ENCODE measurements at regions not wholly inside any gene's neighbourhood (a gene's known extent, or its start where the extent isn't known, plus 50 kb on each side); places are given as distances from the start of the nearest gene placed in this dataset.
"Not testable (repeated sequence)": the region's sequence is repeated elsewhere in the genome, so short reads cannot be mapped to it uniquely, and the experiment has no call there.

- BruUV-seq (replicated peaks); H3K4me1 ChIP-seq (ENCODE audit: insufficient read depth, low read length, poor library complexity, severe bottlenecking); H4K20me1 ChIP-seq (ENCODE audit: insufficient read depth, low read length); H3K79me2 ChIP-seq (ENCODE audit: insufficient read depth, low read depth, low read length); H3K36me3 ChIP-seq (ENCODE audit: insufficient read depth, low read length); H3K4me3 ChIP-seq (ENCODE audit: low read depth, low read length, poor library complexity, severe bottlenecking); CTCF ChIA-PET (ENCODE audit: unreplicated experiment); H3K9me3 ChIP-seq (ENCODE audit: low read length); DNase-seq (ENCODE audit: low spot score); intact Hi-C loops (cut with micrococcal nuclease; ENCODE audit: unreplicated experiment); H3K27ac ChIP-seq (ENCODE audit: low read depth, low read length, poor library complexity, severe bottlenecking); H3K4me2 ChIP-seq (ENCODE audit: low read length); H2AFZ ChIP-seq (ENCODE audit: low read length); H3K9me2 ChIP-seq (ENCODE audit: insufficient read depth, low read length): not testable (repeated sequence)
- POLR2A ChIA-PET: interaction anchor here (0.6 kb wide), 1 partner anchor 843 kb away, joined by 3 read pairs; no protein-coding TSS in a partner anchor
Measured at GRCh38 chr5:29126462-29126861, 2067.0 kb upstream of the CDH6 start.

- no peaks in the 10 kb centered on the region for H3K9me3 ChIP-seq (ENCODE audit: low read length)
- ChIA-PET POLR2A (no interaction called here), CTCF (ENCODE audit: unreplicated experiment) (no interaction called here)
- H3K4me3 ChIP-seq (ENCODE audit: low read depth, low read length, poor library complexity, severe bottlenecking): no peak overlapping the region
- BruUV-seq (replicated peaks): no TSS peak
- H3K36me3 ChIP-seq (ENCODE audit: insufficient read depth, low read length): no peaks in the 10 kb centered on the region
- intact Hi-C loops (cut with micrococcal nuclease; ENCODE audit: unreplicated experiment): no loop called here
- H3K79me2 ChIP-seq (ENCODE audit: insufficient read depth, low read depth, low read length): no peaks in the 10 kb centered on the region
- H4K20me1 ChIP-seq (ENCODE audit: insufficient read depth, low read length): no peaks in the 10 kb centered on the region
- TF ChIP-seq EZH2phosphoT487 (IDR thresholded peaks at IDR 0.05; ENCODE audit: borderline replicate concordance, low read depth, low read length): no peak
- TF ChIP-seq, protein P1, sequence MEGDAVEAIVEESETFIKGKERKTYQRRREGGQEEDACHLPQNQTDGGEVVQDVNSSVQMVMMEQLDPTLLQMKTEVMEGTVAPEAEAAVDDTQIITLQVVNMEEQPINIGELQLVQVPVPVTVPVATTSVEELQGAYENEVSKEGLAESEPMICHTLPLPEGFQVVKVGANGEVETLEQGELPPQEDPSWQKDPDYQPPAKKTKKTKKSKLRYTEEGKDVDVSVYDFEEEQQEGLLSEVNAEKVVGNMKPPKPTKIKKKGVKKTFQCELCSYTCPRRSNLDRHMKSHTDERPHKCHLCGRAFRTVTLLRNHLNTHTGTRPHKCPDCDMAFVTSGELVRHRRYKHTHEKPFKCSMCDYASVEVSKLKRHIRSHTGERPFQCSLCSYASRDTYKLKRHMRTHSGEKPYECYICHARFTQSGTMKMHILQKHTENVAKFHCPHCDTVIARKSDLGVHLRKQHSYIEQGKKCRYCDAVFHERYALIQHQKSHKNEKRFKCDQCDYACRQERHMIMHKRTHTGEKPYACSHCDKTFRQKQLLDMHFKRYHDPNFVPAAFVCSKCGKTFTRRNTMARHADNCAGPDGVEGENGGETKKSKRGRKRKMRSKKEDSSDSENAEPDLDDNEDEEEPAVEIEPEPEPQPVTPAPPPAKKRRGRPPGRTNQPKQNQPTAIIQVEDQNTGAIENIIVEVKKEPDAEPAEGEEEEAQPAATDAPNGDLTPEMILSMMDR (conservative IDR thresholded peaks at IDR 0.05; ENCODE audit: low read length): no peak
- H3K9me2 ChIP-seq (ENCODE audit: insufficient read depth, low read length): no peaks in the 10 kb centered on the region
- no peak overlapping the region for H3K27ac ChIP-seq (ENCODE audit: low read depth, low read length, poor library complexity, severe bottlenecking)
- H3K4me2 ChIP-seq (ENCODE audit: low read length): no peak overlapping the region
- H2AFZ ChIP-seq (ENCODE audit: low read length): no peak overlapping the region
- no peak for DNase-seq (ENCODE audit: low spot score)
- no peaks in the 10 kb centered on the region for H3K4me1 ChIP-seq (ENCODE audit: insufficient read depth, low read length, poor library complexity, severe bottlenecking)
Measured at GRCh38 chr5:29122306-29122705, 2071.2 kb upstream of the CDH6 start.

- Histone ChIP-seq H3K36me3 (ENCODE audit: insufficient read depth, low read length) (no peaks in the 10 kb centered on the region), H3K9me3 (ENCODE audit: low read length) (no peaks in the 10 kb centered on the region), H3K4me2 (ENCODE audit: low read length) (no peak overlapping the region), H3K4me3 (ENCODE audit: low read depth, low read length, poor library complexity, severe bottlenecking) (no peak overlapping the region), H2AFZ (ENCODE audit: low read length) (no peak overlapping the region), H4K20me1 (ENCODE audit: insufficient read depth, low read length) (no peaks in the 10 kb centered on the region), H3K27ac (ENCODE audit: low read depth, low read length, poor library complexity, severe bottlenecking) (no peak overlapping the region), H3K79me2 (ENCODE audit: insufficient read depth, low read depth, low read length) (no peaks in the 10 kb centered on the region), H3K4me1 (ENCODE audit: insufficient read depth, low read length, poor library complexity, severe bottlenecking) (no peaks in the 10 kb centered on the region), H3K9me2 (ENCODE audit: insufficient read depth, low read length) (no peaks in the 10 kb centered on the region)
- POLR2A ChIA-PET: no interaction called here
- CTCF ChIA-PET (ENCODE audit: unreplicated experiment): no interaction called here
- no peak for DNase-seq (ENCODE audit: low spot score)
- no TSS peak for BruUV-seq (replicated peaks)
- intact Hi-C loops (cut with micrococcal nuclease; ENCODE audit: unreplicated experiment): no loop called here
- TF ChIP-seq, protein P1 (conservative IDR thresholded peaks at IDR 0.05; ENCODE audit: low read length): no peak
- TF ChIP-seq EZH2phosphoT487 (IDR thresholded peaks at IDR 0.05; ENCODE audit: borderline replicate concordance, low read depth, low read length): no peak
Measured at GRCh38 chr5:29114331-29114768, 2076.0 kb upstream of the CDH9 start.

All from OCI-LY7 (cell line).